ENCODE measurements at regions not wholly inside any gene's neighbourhood (a gene's known extent, or its start where the extent isn't known, plus 50 kb on each side); places are given as distances from the start of the nearest gene placed in this dataset.

DNA sequence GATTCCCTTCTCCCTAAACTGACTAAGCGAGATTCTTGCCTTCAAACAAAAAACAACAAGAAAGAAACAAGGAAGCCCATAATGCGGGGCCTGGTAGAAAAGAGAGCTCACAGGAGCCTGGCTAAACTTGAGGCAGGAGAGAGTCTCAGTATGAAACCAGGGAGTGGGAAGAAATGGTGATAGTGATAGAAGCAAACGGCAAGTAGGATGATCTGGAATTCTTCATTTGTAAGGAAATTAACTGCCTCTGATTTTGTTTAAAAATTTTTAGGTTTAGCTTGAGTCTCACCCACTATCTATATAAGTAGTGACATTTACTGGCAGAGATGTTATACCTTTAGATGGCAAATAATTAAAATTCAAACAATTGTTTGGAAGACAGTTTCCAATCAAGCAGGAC, 1356.5 kb upstream of the LRRTM1 start:
- 85 to 93% methylated on average over 3 of the region's 3 CpGs for WGBS, 2 donors
- TF ChIP-seq POLR2A (IDR thresholded peaks at IDR 0.05) = no peak
- TF ChIP-seq, protein P1, sequence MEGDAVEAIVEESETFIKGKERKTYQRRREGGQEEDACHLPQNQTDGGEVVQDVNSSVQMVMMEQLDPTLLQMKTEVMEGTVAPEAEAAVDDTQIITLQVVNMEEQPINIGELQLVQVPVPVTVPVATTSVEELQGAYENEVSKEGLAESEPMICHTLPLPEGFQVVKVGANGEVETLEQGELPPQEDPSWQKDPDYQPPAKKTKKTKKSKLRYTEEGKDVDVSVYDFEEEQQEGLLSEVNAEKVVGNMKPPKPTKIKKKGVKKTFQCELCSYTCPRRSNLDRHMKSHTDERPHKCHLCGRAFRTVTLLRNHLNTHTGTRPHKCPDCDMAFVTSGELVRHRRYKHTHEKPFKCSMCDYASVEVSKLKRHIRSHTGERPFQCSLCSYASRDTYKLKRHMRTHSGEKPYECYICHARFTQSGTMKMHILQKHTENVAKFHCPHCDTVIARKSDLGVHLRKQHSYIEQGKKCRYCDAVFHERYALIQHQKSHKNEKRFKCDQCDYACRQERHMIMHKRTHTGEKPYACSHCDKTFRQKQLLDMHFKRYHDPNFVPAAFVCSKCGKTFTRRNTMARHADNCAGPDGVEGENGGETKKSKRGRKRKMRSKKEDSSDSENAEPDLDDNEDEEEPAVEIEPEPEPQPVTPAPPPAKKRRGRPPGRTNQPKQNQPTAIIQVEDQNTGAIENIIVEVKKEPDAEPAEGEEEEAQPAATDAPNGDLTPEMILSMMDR (IDR thresholded peaks at IDR 0.05) = no peak
- H3K36me3 ChIP-seq (ENCODE audit: low read depth, missing control alignments) = no peaks in the 10 kb centered on the region
- H3K27ac ChIP-seq = no peak overlapping the region
- H3K4me3 ChIP-seq = no peak overlapping the region
- no peak for DNase-seq
- no peaks in the 10 kb centered on the region for H3K4me1 ChIP-seq
- intact Hi-C loops (cut with DNase I; ENCODE audit: low total_unique reads) = no loop called here
- H3K9me3 ChIP-seq = no peaks in the 10 kb centered on the region
- H3K27me3 ChIP-seq = no peaks in the 10 kb centered on the region

DNA sequence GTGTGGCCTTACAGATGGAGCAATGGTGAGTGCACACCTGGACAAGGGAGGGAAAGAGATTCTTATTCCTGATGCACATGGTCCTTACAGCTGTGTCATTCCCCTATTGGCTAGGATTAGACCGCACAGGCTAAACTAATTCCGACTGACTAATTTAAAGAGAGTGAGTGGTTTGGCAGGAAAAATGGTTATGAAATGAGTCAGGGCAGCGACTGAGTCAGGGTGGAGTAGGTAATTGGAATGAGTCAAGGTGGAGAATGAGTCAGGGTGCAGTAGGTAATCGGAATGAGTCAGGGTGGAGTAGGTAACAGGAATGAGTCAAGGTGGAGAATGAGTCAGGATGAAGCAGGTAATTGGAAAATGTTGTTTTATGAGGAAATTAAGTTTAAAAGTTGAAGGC, 1353.7 kb upstream of the LRRTM1 start:
- H3K9me3 ChIP-seq = no peaks in the 10 kb centered on the region
- H3K27ac ChIP-seq = no peak overlapping the region
- intact Hi-C loops (cut with DNase I; ENCODE audit: low total_unique reads) = no loop called here
- TF ChIP-seq, protein P1 (IDR thresholded peaks at IDR 0.05) = no peak
- no peak for TF ChIP-seq POLR2A (IDR thresholded peaks at IDR 0.05)
- no peaks in the 10 kb centered on the region for H3K4me1 ChIP-seq
- no peaks in the 10 kb centered on the region for H3K27me3 ChIP-seq
- H3K4me3 ChIP-seq = no peak overlapping the region
- H3K36me3 ChIP-seq (ENCODE audit: low read depth, missing control alignments) = no peaks in the 10 kb centered on the region
- WGBS, 2 donors = 84 to 89% methylated on average over 4 of the region's 4 CpGs
- no peak for DNase-seq

GRCh38 chr2:81650048-81650971, 1345.8 kb upstream of the LRRTM1 start:
- H3K9me3 ChIP-seq = no peaks in the 10 kb centered on the region
- DNase-seq = no peak
- no peaks in the 10 kb centered on the region for H3K4me1 ChIP-seq
- TF ChIP-seq POLR2A (IDR thresholded peaks at IDR 0.05) = no peak
- TF ChIP-seq, protein P1 (IDR thresholded peaks at IDR 0.05) = no peak
- no peak overlapping the region for H3K4me3 ChIP-seq
- H3K36me3 ChIP-seq (ENCODE audit: low read depth, missing control alignments) = no peaks in the 10 kb centered on the region
- intact Hi-C loops (cut with DNase I; ENCODE audit: low total_unique reads) = no loop called here
- no peaks in the 10 kb centered on the region for H3K27me3 ChIP-seq
- H3K27ac ChIP-seq = no peak overlapping the region
- WGBS, 2 donors = 88 to 92% methylated on average over 6 of the region's 6 CpGs

DNA sequence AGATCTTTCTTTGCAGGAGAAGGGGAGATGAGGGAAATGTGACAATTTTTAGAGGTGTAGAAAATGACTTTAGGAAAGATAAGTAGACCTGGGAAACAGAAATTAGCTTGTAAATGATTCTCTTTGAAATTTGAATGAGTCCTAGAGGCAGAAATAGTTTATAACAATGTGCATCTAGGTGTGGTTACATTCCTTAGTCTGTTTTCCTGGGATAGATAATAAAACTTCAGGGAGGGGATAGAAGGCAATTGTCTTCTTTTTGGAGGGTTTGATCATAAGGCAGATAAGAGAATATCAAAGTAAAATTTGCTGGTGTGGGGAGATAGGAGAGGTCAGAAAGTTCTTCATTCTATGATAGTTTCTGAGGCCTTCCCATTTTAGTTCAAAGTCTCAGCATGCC, 1344.3 kb upstream of the LRRTM1 start:
- no peaks in the 10 kb centered on the region for H3K36me3 ChIP-seq (ENCODE audit: low read depth, missing control alignments)
- H3K27me3 ChIP-seq = no peaks in the 10 kb centered on the region
- H3K4me1 ChIP-seq = no peaks in the 10 kb centered on the region
- no peak for TF ChIP-seq POLR2A (IDR thresholded peaks at IDR 0.05)
- TF ChIP-seq, protein P1 (IDR thresholded peaks at IDR 0.05) = no peak
- DNase-seq = no peak
- H3K9me3 ChIP-seq = no peaks in the 10 kb centered on the region
- no peak overlapping the region for H3K4me3 ChIP-seq
- no peak overlapping the region for H3K27ac ChIP-seq
- intact Hi-C loops (cut with DNase I; ENCODE audit: low total_unique reads) = no loop called here

GRCh38 chr2:81648370-81648769, 1343.8 kb upstream of the LRRTM1 start:
- no peaks in the 10 kb centered on the region for H3K4me1 ChIP-seq
- H3K4me3 ChIP-seq = no peak overlapping the region
- DNase-seq = no peak
- intact Hi-C loops (cut with DNase I; ENCODE audit: low total_unique reads) = no loop called here
- no peaks in the 10 kb centered on the region for H3K9me3 ChIP-seq
- H3K36me3 ChIP-seq (ENCODE audit: low read depth, missing control alignments) = no peaks in the 10 kb centered on the region
- H3K27me3 ChIP-seq = no peaks in the 10 kb centered on the region
- no peak overlapping the region for H3K27ac ChIP-seq
- WGBS, 2 donors = 88 to 90% methylated on average over 5 of the region's 5 CpGs
- TF ChIP-seq, protein P1 (IDR thresholded peaks at IDR 0.05) = no peak
- TF ChIP-seq POLR2A (IDR thresholded peaks at IDR 0.05) = no peak

All from testis (tissue), 2 donors.